ENCODE measurements at regions not wholly inside any gene's neighbourhood (a gene's known extent, or its start where the extent isn't known, plus 50 kb on each side); places are given as distances from the start of the nearest gene placed in this dataset.

DNA sequence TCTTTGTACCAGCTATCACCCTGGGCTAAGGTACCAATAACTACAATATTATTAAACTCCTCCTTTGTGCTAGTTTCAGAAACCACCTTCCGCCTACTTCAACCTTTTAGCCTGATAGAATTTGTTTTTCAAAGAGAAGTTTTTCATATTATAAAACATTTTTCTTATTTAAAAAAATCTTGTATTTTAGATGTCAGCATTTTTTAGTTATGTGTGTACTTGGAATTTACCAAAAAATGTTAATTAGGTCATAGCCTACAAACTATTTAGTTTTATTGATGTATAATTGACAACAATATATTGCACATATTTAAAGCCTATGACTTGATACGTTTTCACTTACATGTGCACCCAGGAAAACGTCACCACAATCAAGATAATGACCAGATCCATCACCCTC lies 1097.6 kb downstream of the JRKL start:
- no peak overlapping the region for H2AFZ ChIP-seq (ENCODE audit: low read depth, low read length)
- H3K27me3 ChIP-seq (ENCODE audit: low read depth, low read length), result no peaks in the 10 kb centered on the region
- no peaks in the 10 kb centered on the region for H3K79me2 ChIP-seq (ENCODE audit: low read length)
- no peaks in the 10 kb centered on the region for H3K4me1 ChIP-seq (ENCODE audit: low read length)
- H3K9me3 ChIP-seq (ENCODE audit: insufficient read depth, low read length), result no peaks in the 10 kb centered on the region
- TF ChIP-seq, protein P1, sequence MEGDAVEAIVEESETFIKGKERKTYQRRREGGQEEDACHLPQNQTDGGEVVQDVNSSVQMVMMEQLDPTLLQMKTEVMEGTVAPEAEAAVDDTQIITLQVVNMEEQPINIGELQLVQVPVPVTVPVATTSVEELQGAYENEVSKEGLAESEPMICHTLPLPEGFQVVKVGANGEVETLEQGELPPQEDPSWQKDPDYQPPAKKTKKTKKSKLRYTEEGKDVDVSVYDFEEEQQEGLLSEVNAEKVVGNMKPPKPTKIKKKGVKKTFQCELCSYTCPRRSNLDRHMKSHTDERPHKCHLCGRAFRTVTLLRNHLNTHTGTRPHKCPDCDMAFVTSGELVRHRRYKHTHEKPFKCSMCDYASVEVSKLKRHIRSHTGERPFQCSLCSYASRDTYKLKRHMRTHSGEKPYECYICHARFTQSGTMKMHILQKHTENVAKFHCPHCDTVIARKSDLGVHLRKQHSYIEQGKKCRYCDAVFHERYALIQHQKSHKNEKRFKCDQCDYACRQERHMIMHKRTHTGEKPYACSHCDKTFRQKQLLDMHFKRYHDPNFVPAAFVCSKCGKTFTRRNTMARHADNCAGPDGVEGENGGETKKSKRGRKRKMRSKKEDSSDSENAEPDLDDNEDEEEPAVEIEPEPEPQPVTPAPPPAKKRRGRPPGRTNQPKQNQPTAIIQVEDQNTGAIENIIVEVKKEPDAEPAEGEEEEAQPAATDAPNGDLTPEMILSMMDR (IDR thresholded peaks at IDR 0.05; ENCODE audit: low read depth, low read length), result no peak
- TF ChIP-seq EZH2phosphoT487 (IDR thresholded peaks at IDR 0.05; ENCODE audit: low read depth), result no peak
- H3K36me3 ChIP-seq (replicated peaks; ENCODE audit: low read depth, low read length), result no peaks in the 10 kb centered on the region
- no peak overlapping the region for H3K4me3 ChIP-seq (ENCODE audit: low read length)
- H3K4me2 ChIP-seq (ENCODE audit: low read length), result no peak overlapping the region
- no peak overlapping the region for H3K9ac ChIP-seq (ENCODE audit: low read length)
- no peak overlapping the region for H3K27ac ChIP-seq (ENCODE audit: low read length)
- no peaks in the 10 kb centered on the region for H4K20me1 ChIP-seq (ENCODE audit: insufficient read depth, low read length)

DNA sequence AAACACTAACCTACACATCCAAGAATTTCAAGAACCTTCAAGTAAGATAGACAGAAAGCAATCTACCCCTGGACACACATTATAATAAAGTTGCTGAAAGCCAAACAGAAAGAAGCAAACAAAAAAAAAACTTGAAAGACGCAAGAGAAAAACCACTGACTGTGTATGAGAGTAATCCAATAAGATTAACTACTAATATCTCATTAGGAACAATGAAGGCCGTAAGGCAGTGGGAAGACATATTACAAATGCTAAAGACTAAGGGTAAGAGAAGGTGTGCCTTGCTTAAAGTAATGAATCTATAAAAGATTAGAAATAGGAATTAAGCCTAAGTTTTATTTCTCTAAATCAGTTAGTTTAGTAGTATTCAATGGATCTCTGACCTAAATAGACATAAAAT lies 1109.1 kb downstream of the JRKL start:
- H4K20me1 ChIP-seq (ENCODE audit: insufficient read depth, low read length), result no peaks in the 10 kb centered on the region
- H3K27ac ChIP-seq (ENCODE audit: low read length), result no peak overlapping the region
- H3K4me2 ChIP-seq (ENCODE audit: low read length), result no peak overlapping the region
- H3K4me1 ChIP-seq (ENCODE audit: low read length), result no peaks in the 10 kb centered on the region
- H3K4me3 ChIP-seq (ENCODE audit: low read length), result no peak overlapping the region
- no peak overlapping the region for H3K9ac ChIP-seq (ENCODE audit: low read length)
- no peaks in the 10 kb centered on the region for H3K9me3 ChIP-seq (ENCODE audit: insufficient read depth, low read length)
- no peaks in the 10 kb centered on the region for H3K36me3 ChIP-seq (replicated peaks; ENCODE audit: low read depth, low read length)
- no peak overlapping the region for H2AFZ ChIP-seq (ENCODE audit: low read depth, low read length)
- H3K27me3 ChIP-seq (ENCODE audit: low read depth, low read length), result no peaks in the 10 kb centered on the region
- no peaks in the 10 kb centered on the region for H3K79me2 ChIP-seq (ENCODE audit: low read length)
- TF ChIP-seq, protein P1 (IDR thresholded peaks at IDR 0.05; ENCODE audit: low read depth, low read length), result no peak
- no peak for TF ChIP-seq EZH2phosphoT487 (IDR thresholded peaks at IDR 0.05; ENCODE audit: low read depth)

DNA sequence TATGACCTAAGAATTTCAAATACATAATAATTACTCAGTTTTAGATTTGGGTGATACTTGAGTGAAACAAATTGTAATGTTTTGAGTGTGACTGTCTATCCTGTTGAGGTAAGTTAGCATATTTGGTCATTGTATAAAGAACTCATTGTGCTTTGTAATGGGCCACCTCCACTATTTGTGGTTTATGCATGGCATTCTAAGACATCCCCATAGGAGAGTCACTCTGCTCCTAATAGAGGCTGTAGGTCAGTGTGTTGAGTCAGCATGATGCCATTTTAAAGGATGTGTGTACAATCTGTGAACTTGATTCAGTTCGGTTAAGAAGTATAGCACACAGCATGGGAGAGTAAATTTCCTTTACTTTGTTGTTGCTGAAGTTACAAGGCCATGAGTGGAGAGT lies 1112.4 kb downstream of the JRKL start:
- H3K79me2 ChIP-seq (ENCODE audit: low read length), result no peaks in the 10 kb centered on the region
- no peaks in the 10 kb centered on the region for H3K27me3 ChIP-seq (ENCODE audit: low read depth, low read length)
- no peak for TF ChIP-seq EZH2phosphoT487 (IDR thresholded peaks at IDR 0.05; ENCODE audit: low read depth)
- TF ChIP-seq, protein P1 (IDR thresholded peaks at IDR 0.05; ENCODE audit: low read depth, low read length), result no peak
- H3K36me3 ChIP-seq (replicated peaks; ENCODE audit: low read depth, low read length), result no peaks in the 10 kb centered on the region
- no peaks in the 10 kb centered on the region for H3K4me1 ChIP-seq (ENCODE audit: low read length)
- H3K4me3 ChIP-seq (ENCODE audit: low read length), result no peak overlapping the region
- H3K4me2 ChIP-seq (ENCODE audit: low read length), result no peak overlapping the region
- no peak overlapping the region for H3K27ac ChIP-seq (ENCODE audit: low read length)
- no peaks in the 10 kb centered on the region for H3K9me3 ChIP-seq (ENCODE audit: insufficient read depth, low read length)
- no peak overlapping the region for H3K9ac ChIP-seq (ENCODE audit: low read length)
- no peak overlapping the region for H2AFZ ChIP-seq (ENCODE audit: low read depth, low read length)
- no peaks in the 10 kb centered on the region for H4K20me1 ChIP-seq (ENCODE audit: insufficient read depth, low read length)

DNA sequence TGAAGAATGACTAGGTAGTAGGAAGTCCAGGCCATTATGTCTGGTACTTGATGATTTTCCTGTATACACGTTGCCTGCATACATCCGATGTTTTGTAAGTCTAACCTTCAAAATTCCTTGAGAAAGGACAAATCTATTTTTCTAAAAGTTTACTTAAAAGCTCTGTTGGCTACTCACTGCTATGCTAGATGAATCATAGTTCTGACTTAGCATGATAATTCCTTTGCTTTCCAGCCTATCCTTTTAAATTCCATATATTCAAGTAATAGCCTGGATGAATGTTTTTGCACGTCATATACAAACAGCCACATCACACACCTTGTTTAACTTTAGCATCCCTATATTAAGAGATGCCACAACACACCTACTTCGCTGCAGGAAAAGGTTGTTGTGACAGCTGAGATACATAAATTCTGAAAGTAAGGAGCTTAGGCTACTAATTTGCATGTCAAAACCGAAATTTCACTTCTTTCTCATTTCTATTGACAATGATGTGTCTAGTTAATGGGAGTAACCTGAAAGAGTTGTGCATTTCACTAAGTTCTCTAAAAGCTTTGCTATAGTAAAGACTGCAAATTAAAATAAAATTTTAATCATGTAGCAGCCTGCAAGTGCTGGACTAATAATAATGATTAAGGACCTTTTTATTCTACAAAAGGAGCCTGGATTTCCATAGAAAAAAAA lies 1116.4 kb downstream of the JRKL start:
- Histone ChIP-seq H3K27me3 (ENCODE audit: low read depth, low read length) (no peaks in the 10 kb centered on the region), H3K9ac (ENCODE audit: low read length) (no peak overlapping the region), H3K4me2 (ENCODE audit: low read length) (no peak overlapping the region), H3K4me1 (ENCODE audit: low read length) (no peaks in the 10 kb centered on the region), H3K79me2 (ENCODE audit: low read length) (no peaks in the 10 kb centered on the region), H3K36me3 (replicated peaks; ENCODE audit: low read depth, low read length) (no peaks in the 10 kb centered on the region), H4K20me1 (ENCODE audit: insufficient read depth, low read length) (no peaks in the 10 kb centered on the region), H3K4me3 (ENCODE audit: low read length) (no peak overlapping the region), H3K27ac (ENCODE audit: low read length) (no peak overlapping the region), H3K9me3 (ENCODE audit: insufficient read depth, low read length) (no peaks in the 10 kb centered on the region), H2AFZ (ENCODE audit: low read depth, low read length) (no peak overlapping the region)
- TF ChIP-seq EZH2phosphoT487 (IDR thresholded peaks at IDR 0.05; ENCODE audit: low read depth), result no peak
- TF ChIP-seq, protein P1 (IDR thresholded peaks at IDR 0.05; ENCODE audit: low read depth, low read length), result no peak

Data from OCI-LY3 (cell line).